ENCODE measurements at regions not wholly inside any gene's neighbourhood (a gene's known extent, or its start where the extent isn't known, plus 50 kb on each side); places are given as distances from the start of the nearest gene placed in this dataset.
"Not testable (repeated sequence)": the region's sequence is repeated elsewhere in the genome, so short reads cannot be mapped to it uniquely, and the experiment has no call there.

- no peak for DNase-seq (ENCODE audit: low spot score)
Measured at GRCh38 chr2:150135223-150135883, 352.1 kb downstream of the RND3 start.

GRCh38 chr2:150134223-150134857, 353.1 kb downstream of the RND3 start:
- no peak for DNase-seq (ENCODE audit: low spot score)

- DNase-seq (ENCODE audit: low spot score), result no peak
Measured at GRCh38 chr2:150133623-150134022, 353.8 kb downstream of the RND3 start.

- DNase-seq (ENCODE audit: low spot score), result no peak
Measured at GRCh38 chr2:150129921-150130575, 357.4 kb downstream of the RND3 start.

GRCh38 chr2:150127995-150128394, 359.5 kb downstream of the RND3 start:
- DNase-seq (ENCODE audit: low spot score), result no peak

- DNase-seq (ENCODE audit: low spot score), result no peak
Measured at GRCh38 chr2:150127346-150127990, 360.0 kb downstream of the RND3 start.

- DNase-seq (ENCODE audit: low spot score), result no peak
Measured at GRCh38 chr2:150126839-150127238, 360.6 kb downstream of the RND3 start.

- no peak for DNase-seq (ENCODE audit: low spot score)
Measured at GRCh38 chr2:150126143-150126740, 361.2 kb downstream of the RND3 start.

GRCh38 chr2:150125708-150126107, 361.8 kb downstream of the RND3 start:
- DNase-seq (ENCODE audit: low spot score), result no peak

- no peak for DNase-seq (ENCODE audit: low spot score)
Measured at GRCh38 chr2:150125188-150125587, 362.3 kb downstream of the RND3 start.

- DNase-seq (ENCODE audit: low spot score), result no peak
Measured at GRCh38 chr2:150124739-150125138, 362.7 kb downstream of the RND3 start.

GRCh38 chr2:150122871-150123613, 364.4 kb downstream of the RND3 start:
- no peak for DNase-seq (ENCODE audit: low spot score)

GRCh38 chr2:150122156-150122555, 365.3 kb downstream of the RND3 start:
- no peak for DNase-seq (ENCODE audit: low spot score)

GRCh38 chr2:150120326-150120955, 367.0 kb downstream of the RND3 start:
- no peak for DNase-seq (ENCODE audit: low spot score)

GRCh38 chr2:150119819-150120218, 367.6 kb downstream of the RND3 start:
- no peak for DNase-seq (ENCODE audit: low spot score)

GRCh38 chr2:150114089-150114488, 373.4 kb downstream of the RND3 start:
- DNase-seq (ENCODE audit: low spot score), result not testable (repeated sequence)

GRCh38 chr2:150110548-150110947, 376.9 kb downstream of the RND3 start:
- no peak for DNase-seq (ENCODE audit: low spot score)

GRCh38 chr2:150109912-150110311, 377.6 kb downstream of the RND3 start:
- DNase-seq (ENCODE audit: low spot score), result no peak

- no peak for DNase-seq (ENCODE audit: low spot score)
Measured at GRCh38 chr2:150109028-150109427, 378.4 kb downstream of the RND3 start.

GRCh38 chr2:150107816-150108215, 379.7 kb downstream of the RND3 start:
- no peak for DNase-seq (ENCODE audit: low spot score)

GRCh38 chr2:150107170-150107569, 380.3 kb downstream of the RND3 start:
- no peak for DNase-seq (ENCODE audit: low spot score)
